ENCODE measurements at regions not wholly inside any gene's neighbourhood (a gene's known extent, or its start where the extent isn't known, plus 50 kb on each side); places are given as distances from the start of the nearest gene placed in this dataset.

GRCh38 chr20:8079976-8080375 is 52.1 kb upstream of the PLCB1 start:
- TF ChIP-seq CTCF (conservative IDR thresholded peaks at IDR 0.05; ENCODE audit: low read length) (no peak), EZH2phosphoT487 (IDR thresholded peaks at IDR 0.05; ENCODE audit: borderline replicate concordance, low read depth, low read length) (no peak)

All from OCI-LY7 (cell line).